ENCODE measurements at regions not wholly inside any gene's neighbourhood (a gene's known extent, or its start where the extent isn't known, plus 50 kb on each side); places are given as distances from the start of the nearest gene placed in this dataset.

DNA sequence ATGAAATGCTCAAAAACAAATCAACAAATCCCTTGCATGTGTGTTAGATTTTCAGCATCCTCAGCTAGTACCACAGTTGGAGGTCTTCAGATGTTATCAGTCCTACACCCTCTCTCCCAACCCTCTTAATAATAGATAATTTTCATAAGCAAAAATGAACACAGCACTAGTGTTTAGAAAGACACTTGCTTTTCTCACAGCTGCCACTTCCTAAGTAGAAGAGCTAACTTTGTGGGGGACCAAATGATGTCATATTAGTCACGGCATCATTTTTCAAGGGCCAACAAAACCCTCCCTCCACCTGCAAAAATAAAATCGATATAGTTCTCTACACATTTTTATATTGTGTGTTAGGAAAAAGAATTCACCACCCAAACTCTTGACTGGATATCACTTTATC is 163.5 kb upstream of the GYPA start:
- TF ChIP-seq, protein P1, sequence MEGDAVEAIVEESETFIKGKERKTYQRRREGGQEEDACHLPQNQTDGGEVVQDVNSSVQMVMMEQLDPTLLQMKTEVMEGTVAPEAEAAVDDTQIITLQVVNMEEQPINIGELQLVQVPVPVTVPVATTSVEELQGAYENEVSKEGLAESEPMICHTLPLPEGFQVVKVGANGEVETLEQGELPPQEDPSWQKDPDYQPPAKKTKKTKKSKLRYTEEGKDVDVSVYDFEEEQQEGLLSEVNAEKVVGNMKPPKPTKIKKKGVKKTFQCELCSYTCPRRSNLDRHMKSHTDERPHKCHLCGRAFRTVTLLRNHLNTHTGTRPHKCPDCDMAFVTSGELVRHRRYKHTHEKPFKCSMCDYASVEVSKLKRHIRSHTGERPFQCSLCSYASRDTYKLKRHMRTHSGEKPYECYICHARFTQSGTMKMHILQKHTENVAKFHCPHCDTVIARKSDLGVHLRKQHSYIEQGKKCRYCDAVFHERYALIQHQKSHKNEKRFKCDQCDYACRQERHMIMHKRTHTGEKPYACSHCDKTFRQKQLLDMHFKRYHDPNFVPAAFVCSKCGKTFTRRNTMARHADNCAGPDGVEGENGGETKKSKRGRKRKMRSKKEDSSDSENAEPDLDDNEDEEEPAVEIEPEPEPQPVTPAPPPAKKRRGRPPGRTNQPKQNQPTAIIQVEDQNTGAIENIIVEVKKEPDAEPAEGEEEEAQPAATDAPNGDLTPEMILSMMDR (IDR thresholded peaks at IDR 0.05): no peak
- no peak for TF ChIP-seq EP300 (IDR thresholded peaks at IDR 0.05)
- no peak for TF ChIP-seq POLR2A (IDR thresholded peaks at IDR 0.05)
- TF ChIP-seq POLR2AphosphoS5 (IDR thresholded peaks at IDR 0.05): no peak
